HepG2 (cell line): ENCODE measurements at regions not wholly inside any gene's neighbourhood (a gene's known extent, or its start where the extent isn't known, plus 50 kb on each side); places are given as distances from the start of the nearest gene placed in this dataset.

Experiments
- ATAC-seq: fragments of 200-7000 bp; cut with Tn5 transposase; 3 replicates; pipeline ENCODE4 v1.9.1; 2020; ENCODE audit warnings: mild to moderate bottlenecking, moderate library complexity
- BruUV-seq: library from RNA; stranded (reverse); fragments of 400-500 nt; replicated peaks from 2 replicates; lab custom pipeline; 2021; lab: Mats Ljungman, UMichigan
- CTCF ChIA-PET: fragments of 300-600 bp; formaldehyde crosslinking; extraction: SDS; loops from one replicate; lab custom pipeline; 2021; ENCODE audit warnings: low total read pairs, inconsistent platforms, low intra/inter-chr PET ratio; lab: Yijun Ruan, JAX
- POLR2A ChIA-PET: fragments of 350-600 bp; sonication (Branson Sonifier 250); formaldehyde crosslinking; loops from one replicate; lab custom pipeline; 2020; ENCODE audit warnings: antibody characterized with exemption, inconsistent platforms; lab: Yijun Ruan, JAX
- DNase-seq: peaks from one replicate; pipeline ENCODE4 v3.0.0-alpha.2; 2015; ENCODE audit warnings: low spot score
- FAIRE-seq: peaks from 3 replicates; lab custom pipeline; 2011; peaks lifted over from hg19 to GRCh38; lab: Jason Lieb, UNC
- H2AFZ ChIP-seq: one replicate; pipeline ENCODE4 v1.6.1; 2011; ENCODE audit warnings: low read length, inconsistent platforms
- H3K27ac ChIP-seq: fragments of 300-600 bp; 3 replicates; pipeline ENCODE4 v1.8.0; 2011; ENCODE audit warnings: mixed run types, mild to moderate bottlenecking, mixed read lengths, low read length, inconsistent platforms; ENCODE audit not compliant: insufficient read depth; ENCODE audit errors: extremely low read length
- H3K27me3 ChIP-seq, 2 experiments: fragments of 200-600 bp in 1 of 2; 2 replicates in 1 of 2; 3 replicates in 1 of 2; pipeline versions ENCODE4 v1.6.0 to v1.8.0; 2011; ENCODE audit warnings: low read length in 2 of 2, mild to moderate bottlenecking in 2 of 2, moderate library complexity in 2 of 2, inconsistent platforms in 1 of 2; ENCODE audit not compliant: insufficient read depth in 2 of 2, control insufficient read depth in 1 of 2
- H3K36me3 ChIP-seq, 2 experiments: fragments of 200-600 bp in 1 of 2; replicated peaks in 1 of 2; 2 replicates in 1 of 2; 3 replicates in 1 of 2; pipeline versions ENCODE4 v1.5.1 to v1.8.0; 2011; ENCODE audit warnings: low read length in 2 of 2, inconsistent platforms in 1 of 2; ENCODE audit not compliant: insufficient read depth in 2 of 2, control insufficient read depth in 1 of 2
- H3K4me1 ChIP-seq: 2 replicates; pipeline ENCODE4 v1.5.1; 2012; ENCODE audit warnings: low read length, inconsistent platforms; ENCODE audit not compliant: insufficient read depth
- H3K4me2 ChIP-seq: 2 replicates; pipeline ENCODE4 v1.6.0; 2011; ENCODE audit warnings: low read depth, low read length, inconsistent platforms
- H3K4me3 ChIP-seq, 3 experiments: fragments of 200-600 bp in 1 of 3; sonication (generic), shearing (Covaris generic) in 1 of 3; replicated peaks in 1 of 3; 2 replicates each; pipeline ENCODE4 v1.5.1; 2011 to 2016; ENCODE audit warnings: low read length in 3 of 3, inconsistent platforms in 2 of 3, low read depth in 2 of 3, mild to moderate bottlenecking in 2 of 3, control low read depth in 1 of 3, mixed read lengths in 1 of 3; ENCODE audit not compliant: insufficient read depth in 1 of 3
- H3K79me2 ChIP-seq: one replicate; pipeline ENCODE4 v1.6.1; 2011; ENCODE audit warnings: low read length, inconsistent platforms; ENCODE audit not compliant: insufficient read depth
- H3K9ac ChIP-seq: 2 replicates; pipeline ENCODE4 v1.6.0; 2011; ENCODE audit warnings: mild to moderate bottlenecking, low read depth, low read length, inconsistent platforms; ENCODE audit not compliant: insufficient read depth
- H3K9me3 ChIP-seq: 2 replicates; pipeline ENCODE4 v1.5.1; 2012; ENCODE audit warnings: mild to moderate bottlenecking, low read length
- H4K20me1 ChIP-seq: 2 replicates; pipeline ENCODE4 v1.6.0; 2011; ENCODE audit warnings: inconsistent platforms, mild to moderate bottlenecking, low read length, moderate library complexity; ENCODE audit not compliant: insufficient read depth
- AKNA ChIP-seq: sonication (generic); formaldehyde crosslinking; IDR thresholded peaks from 2 replicates; pipeline ENCODE4 v1.4.0; 2020; ENCODE audit warnings: missing genetic modification reagents, borderline replicate concordance
- CBX5 ChIP-seq: sonication (generic); formaldehyde crosslinking; IDR thresholded peaks from 2 replicates; pipeline ENCODE4 v1.4.0; 2020; ENCODE audit warnings: missing genetic modification reagents, borderline replicate concordance
- IKZF4 ChIP-seq: sonication (generic); formaldehyde crosslinking; IDR thresholded peaks from 2 replicates; pipeline ENCODE4 v1.5.1; 2020; ENCODE audit warnings: borderline replicate concordance, mild to moderate bottlenecking, low read depth, missing genetic modification reagents; ENCODE audit errors: not compliant biosample characterization
- LBX2 ChIP-seq: sonication (generic); formaldehyde crosslinking; IDR thresholded peaks from 2 replicates; pipeline ENCODE4 v1.5.0; 2020; ENCODE audit warnings: missing genetic modification reagents, mild to moderate bottlenecking, borderline replicate concordance
- MYPOP ChIP-seq: sonication (generic); formaldehyde crosslinking; IDR thresholded peaks from 2 replicates; pipeline ENCODE4 v1.8.1; 2023; ENCODE audit warnings: mild to moderate bottlenecking, moderate library complexity, missing genetic modification reagents
- RBAK ChIP-seq: sonication (generic); formaldehyde crosslinking; IDR thresholded peaks from 2 replicates; pipeline ENCODE4 v1.5.1; 2020; ENCODE audit warnings: mild to moderate bottlenecking, missing genetic modification reagents
- RBM22 ChIP-seq: fragments of 200-400 bp; formaldehyde crosslinking; optimal IDR thresholded peaks from 2 replicates; pipeline ENCODE3; 2017; ENCODE audit warnings: mild to moderate bottlenecking, low read length, moderate library complexity
- ZBTB44 ChIP-seq: sonication (generic); formaldehyde crosslinking; IDR thresholded peaks from 2 replicates; pipeline ENCODE4 v1.4.0; 2020; ENCODE audit warnings: missing genetic modification reagents
- ZNF543 ChIP-seq: sonication (generic); formaldehyde crosslinking; IDR thresholded peaks from 2 replicates; pipeline ENCODE4 v1.4.0; 2020; ENCODE audit warnings: mild to moderate bottlenecking, missing genetic modification reagents
- WGBS: methylation state at CpG from one replicate; pipeline ENCODE4 v1.1.6; 2017; ENCODE audit warnings: low lambda C conversion rate; 5-methylcytosine and 5-hydroxymethylcytosine counted together
- in situ Hi-C: cut with HindIII; loops from 2 replicates; pipeline ENCODE4 v1.10.0; 2017; ENCODE audit warnings: low pct_unique_long_range_greater_than_20kb; ENCODE audit not compliant: extremely low pct_ligation_motif_present
- intact Hi-C: fragments of 100-400 bp; cut with micrococcal nuclease; formaldehyde crosslinking; loops from one replicate; pipeline ENCODE4 v1.10.0; 2022; ENCODE audit not compliant: unreplicated experiment

- Histone ChIP-seq H3K4me2 (no peak overlapping the region), H3K4me1 (peaks cover 37% of the 10 kb centered on the region), H4K20me1 (no peaks in the 10 kb centered on the region), H3K4me3 (no peak overlapping the region), H3K27me3 (peaks cover 0 to 13% of the 10 kb centered on the region in 2 experiments; a peak in 3 of 5 replicates), H3K36me3 (no peaks in the 10 kb centered on the region), H3K79me2 (no peaks in the 10 kb centered on the region), H3K9ac (no peak overlapping the region), H2AFZ (no peak overlapping the region), H3K27ac (no peak overlapping the region), H3K9me3 (no peaks in the 10 kb centered on the region)
- intact Hi-C loops (no loop called here), in situ Hi-C loops (no loop called here)
- CTCF ChIA-PET = no interaction called here
- 5% methylated on average over 5 of the region's 6 CpGs for WGBS
- ATAC-seq = no peak
- no TSS peak for BruUV-seq
- POLR2A ChIA-PET = no interaction called here
- no peak for DNase-seq
- TF ChIP-seq IKZF4 (CRISPR knock-in tag) (no peak), MYPOP (CRISPR knock-in tag) (no peak), ZNF543 (no peak), RBAK (CRISPR knock-in tag) (no peak), ZBTB44 (no peak), RBM22 (no peak), CBX5 (no peak), LBX2 (CRISPR knock-in tag) (no peak), AKNA (no peak)
- FAIRE-seq = no peak
Observed at GRCh38 chr9:113709721-113710120, 166.4 kb upstream of the ZNF618 start.
